GM19025 (cell line): ENCODE measurements at regions not wholly inside any gene's neighbourhood (a gene's known extent, or its start where the extent isn't known, plus 50 kb on each side); places are given as distances from the start of the nearest gene placed in this dataset.

Experiments
- ATAC-seq: cut with Tn5 transposase; IDR thresholded peaks from one replicate; pipeline ENCODE4 v1.9.1; 2021; ENCODE audit warnings: mild to moderate bottlenecking, low read depth, moderate library complexity; ENCODE audit not compliant: unreplicated experiment

DNA sequence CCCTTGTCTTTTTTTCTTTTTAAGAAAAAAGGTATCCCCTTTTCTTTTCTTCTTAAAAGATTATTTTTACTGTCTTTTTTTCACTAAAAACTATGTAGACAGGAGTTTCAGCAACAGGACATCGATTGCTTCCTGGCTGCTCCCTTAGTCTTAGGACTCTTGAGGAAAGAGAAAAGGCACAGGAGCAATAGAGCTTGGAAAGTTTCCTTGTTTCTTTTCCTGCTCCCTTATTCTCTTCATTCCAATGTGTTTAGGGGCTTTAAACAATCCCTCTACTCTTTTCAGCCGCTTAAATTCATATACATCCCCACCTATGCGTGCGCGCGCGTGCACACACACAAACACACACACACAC lies 182.2 kb upstream of the FOXN2 start:
- ATAC-seq: no peak

DNA sequence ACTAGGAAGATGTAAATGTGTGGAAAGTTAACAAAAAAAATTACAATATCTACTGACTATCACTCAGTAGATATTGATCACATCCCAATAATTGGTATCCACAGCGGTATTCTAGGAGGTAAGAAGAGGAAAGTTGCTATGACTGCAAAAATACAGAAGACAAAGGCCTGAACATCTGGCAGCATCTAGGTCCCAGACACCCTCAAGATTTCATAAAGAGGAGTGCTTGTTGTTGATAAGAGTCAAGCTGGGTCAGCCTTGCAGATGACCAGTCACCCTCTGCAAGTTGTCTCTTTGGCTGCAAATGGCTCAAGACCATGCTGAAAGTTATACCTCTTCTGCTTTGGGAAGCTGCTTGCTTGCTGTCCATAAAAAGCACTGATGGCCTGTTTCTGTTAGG lies 179.8 kb upstream of the FOXN2 start:
- no peak for ATAC-seq

DNA sequence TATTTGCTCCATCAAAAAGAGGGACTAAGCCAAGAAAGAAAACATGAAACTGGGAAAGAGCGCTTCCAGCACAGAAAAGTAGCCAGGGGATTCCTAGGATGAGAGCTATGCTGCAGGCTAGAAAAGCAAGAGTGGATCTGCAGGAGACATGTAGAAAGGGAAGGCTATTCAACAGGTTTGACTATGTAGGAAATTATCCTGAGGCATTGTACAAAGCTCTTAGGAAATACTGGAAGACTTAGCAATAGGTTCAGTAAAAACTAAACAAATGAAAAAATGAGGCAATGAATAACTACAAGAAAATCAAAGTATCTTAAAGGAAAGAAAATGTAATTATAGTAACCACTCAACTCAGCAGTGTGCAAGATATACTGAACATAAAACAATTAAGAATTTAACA lies 178.7 kb upstream of the FOXN2 start:
- no peak for ATAC-seq

DNA sequence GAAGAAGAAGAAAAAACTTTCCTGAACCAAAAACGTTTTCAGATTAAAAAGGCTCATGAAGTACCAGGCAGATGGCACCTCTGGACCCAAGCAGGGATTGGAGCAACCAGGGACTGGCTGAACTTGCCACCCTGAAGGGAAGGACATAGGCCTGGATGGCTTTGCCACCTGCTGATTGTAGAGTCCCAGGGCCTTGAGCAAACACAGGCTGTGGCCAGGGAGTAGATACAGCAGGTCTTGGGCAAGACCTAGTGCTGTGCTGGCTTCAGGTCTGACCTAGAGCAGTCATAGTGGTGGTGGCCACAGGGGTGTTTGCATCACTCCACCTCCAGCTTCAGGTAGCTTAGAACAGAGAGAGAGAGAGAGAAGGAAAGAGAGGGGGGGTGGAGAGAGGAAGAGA lies 176.7 kb upstream of the FOXN2 start:
- no peak for ATAC-seq

DNA sequence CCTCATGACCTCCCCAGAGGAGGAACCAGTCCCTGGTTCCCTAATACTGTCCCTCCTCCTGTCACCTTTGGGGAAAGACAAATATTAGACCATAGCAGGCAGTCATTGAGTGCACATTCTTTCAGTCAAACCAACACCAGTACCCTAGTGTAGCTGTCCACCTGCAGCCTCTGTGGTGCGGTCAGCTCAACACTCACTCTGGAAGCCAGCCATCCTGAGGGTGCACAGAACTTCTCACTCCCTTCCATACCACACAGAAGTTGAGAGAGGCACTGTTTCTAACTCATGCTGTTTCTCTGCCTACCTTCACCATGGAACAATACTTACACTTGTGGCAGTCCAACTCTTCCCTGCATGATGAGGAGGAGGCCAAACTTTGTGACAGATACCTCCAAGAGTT lies 175.6 kb upstream of the FOXN2 start:
- no peak for ATAC-seq

DNA sequence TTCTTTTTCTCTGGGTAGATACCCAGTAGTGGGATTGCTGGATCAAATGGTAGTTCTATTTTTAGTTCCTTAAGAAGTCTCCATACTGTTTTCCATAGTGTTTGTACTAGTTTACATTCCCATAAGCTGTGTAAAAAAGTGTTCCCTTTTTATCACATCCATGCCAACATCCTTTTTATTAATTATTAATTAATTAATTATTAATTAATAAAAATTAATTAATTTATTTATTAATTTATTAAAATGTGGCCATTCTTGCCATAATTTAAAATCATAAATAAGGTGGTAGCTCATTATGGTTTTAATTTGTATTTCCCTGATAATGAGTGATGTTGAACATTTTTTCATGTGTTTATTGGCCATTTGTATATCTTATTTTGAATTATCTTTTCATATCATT lies 173.9 kb upstream of the FOXN2 start:
- ATAC-seq: no peak

DNA sequence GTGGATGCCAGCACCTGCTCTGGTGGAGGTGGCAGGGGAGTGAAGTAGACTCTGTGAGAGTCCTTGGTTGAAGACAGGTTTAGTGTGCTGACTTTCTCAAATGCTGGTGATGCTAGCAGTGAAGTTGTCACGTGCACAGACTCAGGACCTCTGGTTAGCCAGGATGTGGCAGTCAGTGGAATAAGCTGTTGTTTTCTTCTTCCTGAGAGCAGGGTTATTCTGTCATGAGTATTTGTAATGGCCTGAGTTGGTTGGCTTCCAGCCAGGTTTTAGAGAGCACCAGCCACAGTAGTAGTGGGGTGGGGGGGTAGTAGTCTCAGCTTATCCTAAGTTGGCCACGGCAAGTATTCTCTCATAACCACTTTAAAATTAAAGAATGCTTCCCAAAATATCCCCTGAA lies 169.7 kb upstream of the FOXN2 start:
- ATAC-seq: no peak

DNA sequence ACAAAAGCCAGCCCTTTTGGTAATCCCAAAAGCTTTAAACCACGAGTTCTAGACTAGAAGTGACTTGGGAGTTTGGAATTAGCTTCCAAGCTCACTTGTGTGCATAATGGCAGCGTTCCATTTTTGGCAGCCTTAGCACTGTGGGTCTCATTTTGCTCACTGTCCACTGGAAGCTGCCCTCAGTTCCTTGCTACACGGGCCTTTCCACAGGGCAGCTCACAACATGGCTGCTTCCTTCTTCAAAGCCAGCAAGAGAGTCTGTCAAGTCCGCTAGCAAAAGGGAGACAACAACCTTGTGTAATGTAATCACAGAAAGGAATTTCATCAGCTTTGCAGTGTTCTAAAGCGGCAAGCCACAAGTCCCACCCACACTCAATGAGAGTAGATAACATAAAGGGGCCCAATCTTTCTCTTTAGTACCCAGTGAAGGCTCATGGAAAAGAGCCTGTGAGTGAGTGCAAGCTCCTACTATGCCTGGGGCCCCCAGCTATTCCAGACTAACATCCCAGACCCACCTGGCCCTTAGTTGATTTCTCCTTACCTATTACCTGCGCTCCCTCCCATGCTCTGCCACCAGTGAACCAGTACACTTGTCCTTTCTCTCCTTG lies 168.5 kb upstream of the FOXN2 start:
- ATAC-seq: no peak

DNA sequence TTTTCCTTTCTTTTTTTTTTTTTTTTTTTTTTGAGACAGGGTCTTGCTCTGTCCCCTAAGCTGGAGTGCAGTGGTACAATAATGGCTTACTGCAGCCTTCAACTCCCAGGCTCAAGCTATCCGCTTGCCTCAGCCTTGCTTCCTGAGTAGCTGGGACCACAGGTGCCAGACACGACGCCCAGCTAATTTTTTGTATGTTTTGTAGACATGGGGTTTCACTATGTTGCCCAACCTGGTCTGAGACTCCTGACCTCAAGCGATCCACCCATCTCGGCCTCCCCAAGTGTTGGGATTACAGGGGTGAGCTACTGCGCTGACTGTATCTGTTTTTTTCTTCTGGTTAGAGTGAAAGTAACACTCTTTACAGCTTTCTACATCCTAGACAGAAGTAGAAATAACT lies 167.9 kb upstream of the FOXN2 start:
- no peak for ATAC-seq

DNA sequence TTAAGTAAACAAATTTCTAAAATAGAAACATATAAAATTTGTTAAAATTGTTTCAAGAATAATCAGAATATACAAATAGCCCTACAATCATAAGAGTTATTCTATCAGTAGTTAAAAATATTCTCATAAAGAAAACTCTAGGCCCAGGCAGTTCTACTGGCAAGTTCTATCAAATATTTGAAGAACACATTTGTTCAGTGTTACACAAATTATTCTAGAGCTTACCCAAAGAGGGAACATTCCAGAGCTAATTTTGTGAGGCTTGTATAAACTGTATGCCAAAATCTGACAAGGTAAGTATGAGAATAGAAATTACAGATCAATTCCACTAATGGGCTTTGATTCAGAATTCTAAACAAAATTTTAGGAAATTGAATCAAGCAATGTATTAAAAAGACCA lies 166.8 kb upstream of the FOXN2 start:
- ATAC-seq: no peak

DNA sequence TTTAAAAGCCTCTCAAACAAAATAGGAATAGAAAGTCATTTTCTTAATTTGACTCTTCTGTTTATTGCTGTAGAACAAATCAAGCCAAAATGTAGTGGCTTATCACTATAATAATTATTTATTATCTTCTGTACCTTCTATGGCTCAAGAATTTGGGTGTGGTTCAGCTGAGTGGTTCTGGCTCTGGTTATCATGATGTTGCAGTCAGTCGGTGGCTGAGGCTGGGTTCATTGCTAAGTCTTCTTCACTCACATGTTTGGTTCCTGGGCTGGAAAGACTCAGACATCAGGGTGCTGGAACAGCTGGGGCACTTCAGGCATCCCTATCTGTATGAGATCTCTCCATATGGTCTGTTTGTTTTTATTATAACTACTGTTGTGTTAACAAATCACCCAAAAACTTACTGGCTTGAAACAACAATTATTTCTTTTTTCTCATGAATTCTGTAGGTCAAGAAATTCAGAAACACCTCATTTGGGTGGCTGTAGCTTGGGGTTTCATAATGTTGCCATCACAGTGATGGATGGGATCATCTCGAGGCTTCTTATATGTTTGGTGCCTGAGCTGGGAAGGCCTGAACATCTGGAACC lies 165.5 kb upstream of the FOXN2 start:
- no peak for ATAC-seq

DNA sequence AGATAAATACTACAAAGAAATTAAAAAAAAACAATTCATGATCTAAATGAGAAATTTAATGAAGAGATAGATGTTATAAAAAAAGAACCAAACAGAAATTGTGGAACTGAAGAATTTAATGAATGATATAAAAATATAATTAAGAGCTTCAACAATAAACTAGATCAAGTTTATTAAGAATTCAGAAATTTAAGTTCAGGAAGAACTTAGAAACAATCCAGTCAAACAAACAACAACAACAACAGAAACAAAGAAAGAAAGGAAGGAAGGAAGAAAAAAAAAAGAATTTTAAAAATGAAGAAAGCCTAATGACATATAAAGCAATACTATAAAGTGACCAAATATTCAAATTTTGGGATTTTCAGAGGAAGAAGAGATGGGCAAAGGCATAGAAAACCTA lies 157.3 kb upstream of the FOXN2 start:
- ATAC-seq: no peak

DNA sequence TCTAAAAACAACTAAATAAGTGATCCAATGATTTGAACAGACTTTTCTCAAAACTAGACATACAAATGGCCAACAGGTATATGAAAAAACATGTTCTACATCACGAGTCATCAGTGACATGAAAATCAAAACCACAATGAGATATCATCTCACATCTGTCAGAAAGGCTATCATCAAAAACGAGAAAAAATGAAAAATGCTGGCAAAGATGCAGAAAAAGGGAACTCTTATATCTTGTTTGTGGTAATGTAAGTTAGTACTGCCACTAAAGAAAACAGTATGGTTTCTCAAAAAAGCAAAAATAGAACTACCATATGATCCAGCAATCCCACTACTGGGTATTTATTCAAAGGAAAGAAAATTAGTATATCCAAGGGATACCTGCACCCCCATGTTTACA lies 152.9 kb upstream of the FOXN2 start:
- ATAC-seq: no peak

DNA sequence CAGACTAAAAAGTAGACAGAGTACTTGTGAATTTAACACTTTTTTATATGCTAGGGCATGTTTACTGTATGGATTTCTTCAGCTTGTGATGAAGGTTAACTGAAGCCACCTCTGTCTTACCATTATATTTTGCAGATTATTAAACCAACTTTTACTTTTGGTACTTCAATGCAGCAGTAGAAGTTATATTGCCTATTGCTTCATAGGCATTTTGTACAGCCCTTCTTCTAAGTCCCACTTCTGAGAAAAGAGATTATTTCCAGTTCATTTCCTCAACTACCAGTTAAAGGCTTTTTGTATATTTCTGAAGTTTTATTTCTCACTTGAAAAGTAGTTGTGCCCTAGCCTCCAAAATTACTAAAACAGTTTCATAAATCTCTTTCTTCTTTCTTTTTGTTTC lies 151.7 kb upstream of the FOXN2 start:
- no peak for ATAC-seq

DNA sequence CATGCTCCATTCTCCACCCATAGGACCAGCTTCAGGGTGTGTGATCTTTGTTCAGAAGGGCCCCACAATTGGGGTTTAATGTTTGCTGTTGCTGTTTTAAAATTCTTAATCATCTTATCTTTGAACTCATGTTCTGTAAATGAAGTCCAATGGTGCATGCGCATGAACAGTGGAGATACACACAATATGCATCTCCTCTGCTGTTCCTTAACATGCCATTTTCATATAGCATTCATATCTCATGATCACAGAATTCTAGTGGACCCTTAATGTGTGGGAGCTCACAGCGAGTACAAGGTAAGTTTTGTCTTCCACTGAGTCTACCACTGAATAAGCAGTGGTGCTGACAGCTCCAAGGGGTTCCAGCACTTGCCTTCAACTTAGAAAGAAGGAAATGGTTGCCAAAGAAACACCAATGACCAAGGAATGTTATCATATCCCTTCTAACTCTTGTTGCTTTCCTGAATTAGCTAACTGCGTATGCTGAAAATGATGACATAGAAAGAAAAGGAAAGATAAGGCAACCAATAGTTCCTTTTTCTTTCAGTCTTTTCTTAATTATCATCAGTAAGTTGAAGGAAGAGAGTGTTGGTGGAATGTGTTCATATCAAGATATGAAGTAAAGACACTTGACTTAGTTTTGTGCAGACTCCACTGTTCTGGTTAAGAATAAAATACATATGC lies 149.3 kb upstream of the FOXN2 start:
- no peak for ATAC-seq

DNA sequence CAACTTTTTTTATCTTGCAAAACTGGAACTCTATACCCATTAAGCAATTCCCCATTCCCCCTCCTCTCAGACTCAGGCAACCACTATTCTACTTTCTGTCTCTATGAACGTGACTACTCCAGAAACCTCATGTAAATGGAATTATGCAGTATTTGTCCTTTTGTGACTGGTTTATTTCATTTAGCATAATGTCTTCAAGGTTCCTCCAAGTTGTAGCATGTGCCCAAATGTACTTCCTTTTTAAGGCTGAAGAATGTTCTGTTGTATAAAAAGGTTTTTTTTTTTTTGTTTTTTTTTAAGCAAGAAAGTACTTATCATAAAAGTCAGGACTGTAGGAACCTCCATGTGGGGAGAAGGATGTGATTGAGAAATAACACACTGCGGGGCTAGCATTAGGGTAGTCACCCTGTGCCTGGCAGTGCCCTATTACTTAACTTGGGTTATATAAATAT lies 145.3 kb upstream of the FOXN2 start:
- no peak for ATAC-seq

DNA sequence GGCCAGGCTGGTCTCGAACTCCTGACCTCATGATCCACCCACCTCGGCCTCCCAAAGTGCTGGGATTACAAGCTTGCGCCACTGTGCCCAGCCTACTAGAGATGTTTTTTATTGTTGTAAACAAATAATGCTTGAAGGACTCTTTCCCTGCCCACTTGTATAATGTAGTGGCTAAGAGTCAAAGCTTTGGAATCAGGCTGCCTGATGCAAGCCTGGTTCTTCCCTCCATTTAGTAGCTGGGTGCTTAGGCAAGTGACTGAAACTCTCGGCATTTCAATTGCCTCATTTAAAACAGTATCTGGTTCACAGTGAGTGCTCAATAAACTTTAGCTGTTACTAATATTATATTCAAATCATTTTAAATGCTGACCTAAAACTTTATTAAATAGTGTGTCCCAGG lies 144.2 kb upstream of the FOXN2 start:
- no peak for ATAC-seq

DNA sequence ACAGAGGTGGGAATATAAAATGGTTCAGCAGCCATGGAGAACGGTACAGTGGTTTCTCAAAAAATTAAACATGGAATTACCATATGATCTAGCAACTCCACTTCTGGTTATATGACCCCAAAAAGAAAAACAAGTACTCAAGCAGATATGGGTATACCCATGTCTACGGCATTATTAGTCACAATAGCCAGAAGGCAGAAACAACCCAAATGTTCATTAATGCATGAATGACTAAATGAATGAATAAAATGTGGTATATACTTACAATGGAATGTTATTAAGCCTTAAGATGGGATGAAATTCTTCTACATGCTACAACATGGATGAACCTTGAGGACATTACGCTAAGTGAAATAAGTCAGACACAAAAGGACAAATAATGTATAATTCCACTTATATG lies 141.3 kb upstream of the FOXN2 start:
- no peak for ATAC-seq

DNA sequence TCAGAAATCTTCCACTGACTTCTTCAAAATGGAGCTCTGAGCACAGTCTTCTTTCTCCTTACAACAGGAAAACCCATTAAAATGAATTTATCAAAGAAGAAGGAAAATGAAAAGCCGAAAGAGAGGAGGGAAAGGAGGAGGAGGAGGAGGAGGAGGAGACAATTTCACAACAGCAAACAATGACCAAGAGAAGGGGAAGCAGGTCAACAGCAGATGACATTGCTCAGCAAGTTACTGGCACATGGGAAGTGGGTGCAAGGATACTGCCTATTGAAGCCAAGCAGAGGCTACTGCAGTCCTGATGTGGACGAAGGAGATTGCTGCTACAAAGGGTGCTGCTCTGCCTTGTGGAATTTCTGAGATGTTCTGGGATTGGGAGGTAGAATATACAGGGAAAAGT lies 140.0 kb upstream of the FOXN2 start:
- no peak for ATAC-seq

DNA sequence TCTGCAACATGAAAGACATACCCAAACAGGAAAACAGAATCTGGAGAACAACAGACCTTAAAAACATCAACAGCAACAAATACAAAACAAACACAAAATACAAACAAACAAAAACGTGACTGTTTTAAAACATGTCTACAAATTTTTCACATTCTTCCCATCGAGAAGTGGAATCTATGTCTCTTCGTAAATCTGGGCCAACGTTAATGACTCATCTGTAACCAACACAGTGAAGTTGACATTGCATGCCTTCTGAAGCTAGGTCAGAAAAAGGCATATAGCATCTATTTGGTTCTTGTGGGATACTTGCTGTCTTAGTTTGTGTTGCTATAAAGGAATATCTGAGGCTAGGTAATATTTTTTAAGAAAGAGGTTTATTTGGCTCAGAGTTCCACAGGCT lies 139.2 kb upstream of the FOXN2 start:
- no peak for ATAC-seq

DNA sequence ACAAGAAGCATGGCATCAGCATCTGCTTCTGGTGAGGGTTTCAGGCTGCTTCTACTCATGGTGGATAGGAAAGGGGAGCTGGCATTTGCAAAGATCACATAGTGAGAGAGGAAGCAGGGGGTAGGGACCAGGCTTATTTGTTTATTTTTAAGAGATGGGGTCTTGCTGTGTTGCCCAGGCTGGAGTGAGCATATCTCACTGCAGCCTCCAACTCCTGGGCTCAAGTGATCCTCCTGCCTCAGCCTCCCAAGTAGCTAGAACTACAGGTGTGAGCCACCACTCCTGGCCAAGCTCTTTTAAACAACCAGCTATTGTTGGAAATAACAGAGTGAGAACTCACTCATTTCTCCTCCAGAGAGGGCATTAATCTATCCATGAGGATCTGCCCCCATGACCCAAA lies 138.8 kb upstream of the FOXN2 start:
- ATAC-seq: no peak

DNA sequence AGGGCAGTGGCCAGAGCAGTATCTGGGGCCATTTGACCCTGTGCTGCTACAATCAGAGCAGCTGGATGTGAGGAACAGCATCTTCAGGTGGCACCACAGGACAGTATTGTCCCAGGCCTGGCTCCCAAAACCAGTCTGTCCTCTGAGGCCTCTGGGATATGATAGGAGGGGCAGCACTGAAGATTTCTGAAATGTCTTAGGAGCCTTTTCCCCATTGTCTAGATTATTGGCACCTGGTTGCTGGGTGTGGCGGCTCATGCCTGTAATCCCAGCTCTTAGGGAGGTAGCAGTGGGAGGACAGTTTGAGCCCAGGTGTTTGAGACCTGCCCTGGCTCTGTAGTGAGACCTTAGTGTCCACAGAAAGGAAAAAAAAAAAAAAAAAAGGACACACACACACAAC lies 137.6 kb upstream of the FOXN2 start:
- ATAC-seq: no peak
